Activated CD8-positive, alpha-beta T cell treated with anti-CD3 and anti-CD28 coated beads, Interleukin-2, amount 10 ng/mL, durations not matched to agents 7 days and 5 days (primary cell): ENCODE measurements at regions not wholly inside any gene's neighbourhood (a gene's known extent, or its start where the extent isn't known, plus 50 kb on each side); places are given as distances from the start of the nearest gene placed in this dataset.

ENCODE experiments used
- ATAC-seq: fragments of 150-1000 bp; cut with Tn5 transposase; one replicate; pipeline ENCODE4 v1.10.0; 2021; ENCODE audit warnings: moderate library complexity
- CTCF ChIA-PET: fragments of 350-600 bp; sonication (Branson Sonifier 250); formaldehyde crosslinking; loops from one replicate; lab custom pipeline; 2021; ENCODE audit warnings: antibody characterized with exemption; lab: Charles Lee
- POLR2A ChIA-PET: fragments of 350-600 bp; sonication (Branson Sonifier 250); formaldehyde crosslinking; loops from one replicate; lab custom pipeline; 2021; ENCODE audit warnings: antibody characterized with exemption; lab: Charles Lee
- DNase-seq: peaks from one replicate; pipeline ENCODE4 v3.0.0-alpha.2; 2020
- H3K27ac Mint-ChIP-seq: one replicate; pipeline ENCODE4 v1.8.0; 2021; ENCODE audit warnings: mild to moderate bottlenecking, mixed read lengths
- H3K27me3 Mint-ChIP-seq: one replicate; pipeline ENCODE4 v1.8.0; 2021; ENCODE audit warnings: low read depth, mixed read lengths
- H3K36me3 Mint-ChIP-seq: one replicate; pipeline ENCODE4 v1.8.0; 2021; ENCODE audit warnings: low read depth, mixed read lengths
- H3K4me1 Mint-ChIP-seq: one replicate; pipeline ENCODE4 v1.8.0; 2021; ENCODE audit warnings: low read depth, mixed read lengths
- H3K4me3 Mint-ChIP-seq: one replicate; pipeline ENCODE4 v1.8.0; 2021; ENCODE audit warnings: mild to moderate bottlenecking, mixed read lengths
- H3K9me3 Mint-ChIP-seq: one replicate; pipeline ENCODE4 v1.8.0; 2022; ENCODE audit warnings: mixed read lengths; ENCODE audit not compliant: insufficient read depth

GRCh38 chr4:176533159-176533558 is 213.4 kb downstream of the SPCS3 start:
- Mint-ChIP-seq H3K27ac (no peak overlapping the region), H3K4me3 (no peak overlapping the region), H3K9me3 (no peaks in the 10 kb centered on the region), H3K36me3 (no peaks in the 10 kb centered on the region), H3K4me1 (no peaks in the 10 kb centered on the region), H3K27me3 (no peaks in the 10 kb centered on the region)
- ChIA-PET CTCF (no interaction called here), POLR2A (no interaction called here)
- ATAC-seq = no peak
- DNase-seq = no peak

- H3K4me3 Mint-ChIP-seq = no peak overlapping the region
- CTCF ChIA-PET = no interaction called here
- no peak for ATAC-seq
- DNase-seq = no peak
- no peaks in the 10 kb centered on the region for H3K9me3 Mint-ChIP-seq
- no peaks in the 10 kb centered on the region for H3K36me3 Mint-ChIP-seq
- no peaks in the 10 kb centered on the region for H3K27me3 Mint-ChIP-seq
- no peaks in the 10 kb centered on the region for H3K4me1 Mint-ChIP-seq
- POLR2A ChIA-PET = no interaction called here
- H3K27ac Mint-ChIP-seq = no peak overlapping the region
Observed at GRCh38 chr4:176534566-176534965, 214.8 kb downstream of the SPCS3 start.

- CTCF ChIA-PET = no interaction called here
- no peak for DNase-seq
- POLR2A ChIA-PET = no interaction called here
- Mint-ChIP-seq H3K27me3 (no peaks in the 10 kb centered on the region), H3K4me1 (no peaks in the 10 kb centered on the region), H3K27ac (no peak overlapping the region), H3K36me3 (no peaks in the 10 kb centered on the region), H3K4me3 (no peak overlapping the region), H3K9me3 (no peaks in the 10 kb centered on the region)
- ATAC-seq = no peak
Observed at GRCh38 chr4:176538217-176538925, 218.6 kb downstream of the SPCS3 start.

GRCh38 chr4:176539091-176539784 is 219.5 kb downstream of the SPCS3 start:
- H3K27ac Mint-ChIP-seq = no peak overlapping the region
- CTCF ChIA-PET = no interaction called here
- H3K27me3 Mint-ChIP-seq = no peaks in the 10 kb centered on the region
- H3K36me3 Mint-ChIP-seq = no peaks in the 10 kb centered on the region
- POLR2A ChIA-PET = no interaction called here
- ATAC-seq = no peak
- no peak overlapping the region for H3K4me3 Mint-ChIP-seq
- no peak for DNase-seq
- no peaks in the 10 kb centered on the region for H3K4me1 Mint-ChIP-seq
- H3K9me3 Mint-ChIP-seq = no peaks in the 10 kb centered on the region

GRCh38 chr4:176539785-176540175 is 220.0 kb downstream of the SPCS3 start:
- no peak overlapping the region for H3K4me3 Mint-ChIP-seq
- no peaks in the 10 kb centered on the region for H3K4me1 Mint-ChIP-seq
- H3K27ac Mint-ChIP-seq = no peak overlapping the region
- no peaks in the 10 kb centered on the region for H3K36me3 Mint-ChIP-seq
- ChIA-PET CTCF (no interaction called here), POLR2A (no interaction called here)
- DNase-seq (no peak), ATAC-seq (no peak)
- H3K9me3 Mint-ChIP-seq = no peaks in the 10 kb centered on the region
- H3K27me3 Mint-ChIP-seq = no peaks in the 10 kb centered on the region

- Mint-ChIP-seq H3K27ac (no peak overlapping the region), H3K4me3 (no peak overlapping the region), H3K4me1 (no peaks in the 10 kb centered on the region), H3K27me3 (no peaks in the 10 kb centered on the region), H3K9me3 (no peaks in the 10 kb centered on the region), H3K36me3 (no peaks in the 10 kb centered on the region)
- ChIA-PET CTCF (no interaction called here), POLR2A (no interaction called here)
- no peak for DNase-seq
- ATAC-seq = no peak
Observed at GRCh38 chr4:176540814-176541213, 221.0 kb downstream of the SPCS3 start.

- Mint-ChIP-seq H3K27me3 (no peaks in the 10 kb centered on the region), H3K4me3 (no peak overlapping the region), H3K27ac (no peak overlapping the region), H3K36me3 (no peaks in the 10 kb centered on the region), H3K9me3 (no peaks in the 10 kb centered on the region), H3K4me1 (no peaks in the 10 kb centered on the region)
- no peak for ATAC-seq
- DNase-seq = no peak
- POLR2A ChIA-PET = no interaction called here
- CTCF ChIA-PET = no interaction called here
Observed at GRCh38 chr4:176545872-176546271, 226.1 kb downstream of the SPCS3 start.

GRCh38 chr4:176546975-176547374 is 227.2 kb downstream of the SPCS3 start:
- ATAC-seq (no peak), DNase-seq (no peak)
- Mint-ChIP-seq H3K9me3 (no peaks in the 10 kb centered on the region), H3K27ac (no peak overlapping the region), H3K36me3 (no peaks in the 10 kb centered on the region), H3K27me3 (no peaks in the 10 kb centered on the region), H3K4me1 (no peaks in the 10 kb centered on the region), H3K4me3 (no peak overlapping the region)
- POLR2A ChIA-PET = no interaction called here
- CTCF ChIA-PET = no interaction called here

GRCh38 chr4:176548571-176548970 is 228.8 kb downstream of the SPCS3 start:
- POLR2A ChIA-PET = no interaction called here
- Mint-ChIP-seq H3K4me1 (no peaks in the 10 kb centered on the region), H3K36me3 (no peaks in the 10 kb centered on the region), H3K27ac (no peak overlapping the region), H3K27me3 (no peaks in the 10 kb centered on the region), H3K9me3 (no peaks in the 10 kb centered on the region), H3K4me3 (no peak overlapping the region)
- no peak for DNase-seq
- CTCF ChIA-PET = no interaction called here
- no peak for ATAC-seq

- H3K27me3 Mint-ChIP-seq = no peaks in the 10 kb centered on the region
- H3K4me1 Mint-ChIP-seq = no peaks in the 10 kb centered on the region
- no peak overlapping the region for H3K4me3 Mint-ChIP-seq
- ChIA-PET CTCF (no interaction called here), POLR2A (no interaction called here)
- no peaks in the 10 kb centered on the region for H3K36me3 Mint-ChIP-seq
- DNase-seq (no peak), ATAC-seq (no peak)
- no peak overlapping the region for H3K27ac Mint-ChIP-seq
- no peaks in the 10 kb centered on the region for H3K9me3 Mint-ChIP-seq
Observed at GRCh38 chr4:176549161-176549865, 229.5 kb downstream of the SPCS3 start.

- Mint-ChIP-seq H3K4me1 (no peaks in the 10 kb centered on the region), H3K27me3 (no peaks in the 10 kb centered on the region), H3K36me3 (no peaks in the 10 kb centered on the region), H3K27ac (no peak overlapping the region), H3K9me3 (no peaks in the 10 kb centered on the region), H3K4me3 (no peak overlapping the region)
- ChIA-PET CTCF (no interaction called here), POLR2A (no interaction called here)
- ATAC-seq (no peak), DNase-seq (no peak)
Observed at GRCh38 chr4:176558661-176559060, 234.1 kb downstream of the VEGFC start.

GRCh38 chr4:176561368-176561767 is 231.4 kb downstream of the VEGFC start:
- CTCF ChIA-PET = no interaction called here
- no peaks in the 10 kb centered on the region for H3K27me3 Mint-ChIP-seq
- H3K9me3 Mint-ChIP-seq = no peaks in the 10 kb centered on the region
- no peak overlapping the region for H3K4me3 Mint-ChIP-seq
- POLR2A ChIA-PET = no interaction called here
- no peak overlapping the region for H3K27ac Mint-ChIP-seq
- no peaks in the 10 kb centered on the region for H3K36me3 Mint-ChIP-seq
- DNase-seq (no peak), ATAC-seq (no peak)
- H3K4me1 Mint-ChIP-seq = no peaks in the 10 kb centered on the region
